ENCODE measurements at regions not wholly inside any gene's neighbourhood (a gene's known extent, or its start where the extent isn't known, plus 50 kb on each side); places are given as distances from the start of the nearest gene placed in this dataset.

- no peaks in the 10 kb centered on the region for H3K4me1 ChIP-seq (ENCODE audit: insufficient read depth, low read length)
- FAIRE-seq: no peak
- no peaks in the 10 kb centered on the region for H4K20me1 ChIP-seq (ENCODE audit: insufficient read depth, low read length)
- H3K79me2 ChIP-seq (ENCODE audit: insufficient read depth, low read length): no peaks in the 10 kb centered on the region
- Mint-ChIP-seq H3K9me3 (ENCODE audit: unreplicated experiment) (peaks cover 4% of the 10 kb centered on the region), H3K4me3 (ENCODE audit: unreplicated experiment) (no peak overlapping the region), H3K4me1 (ENCODE audit: low read depth, unreplicated experiment) (peaks cover 2% of the 10 kb centered on the region), H3K36me3 (ENCODE audit: low read depth, unreplicated experiment) (no peaks in the 10 kb centered on the region), H3K27ac (ENCODE audit: unreplicated experiment) (no peak overlapping the region), H3K27me3 (ENCODE audit: low read depth, unreplicated experiment) (peaks cover 16% of the 10 kb centered on the region)
- no peak overlapping the region for H3K9ac ChIP-seq (ENCODE audit: low read length)
- TF ChIP-seq EZH2 (IDR thresholded peaks at IDR 0.05; ENCODE audit: insufficient read depth, low read length): no peak
- TF ChIP-seq CTCF (IDR thresholded peaks at IDR 0.05; ENCODE audit: insufficient read depth, low read depth, low read length): no peak
- H2AFZ ChIP-seq (ENCODE audit: low read depth, low read length): no peak overlapping the region
- no peak overlapping the region for H3K27ac ChIP-seq (ENCODE audit: low read depth, low read length)
- DNase-seq (ENCODE audit: low read depth): no peak
- no peaks in the 10 kb centered on the region for H3K9me3 ChIP-seq (ENCODE audit: insufficient read depth, low read depth, low read length)
- H3K4me3 ChIP-seq (ENCODE audit: insufficient read depth, low read depth, low read length): no peak overlapping the region
- no peak overlapping the region for H3K4me2 ChIP-seq (ENCODE audit: low read length)
- H3K27me3 ChIP-seq (ENCODE audit: insufficient read depth, low read length): peaks cover 5% of the 10 kb centered on the region
- no peaks in the 10 kb centered on the region for H3K36me3 ChIP-seq (ENCODE audit: insufficient read depth, low read length)
These were observed 171.8 kb upstream of the WSCD1 start for GRCh38 chr17:5898406-5898805.

GRCh38 chr17:5899496-5900195, 170.5 kb upstream of the WSCD1 start:
- Mint-ChIP-seq H3K4me1 (ENCODE audit: low read depth, unreplicated experiment) (peaks cover 2% of the 10 kb centered on the region), H3K36me3 (ENCODE audit: low read depth, unreplicated experiment) (no peaks in the 10 kb centered on the region), H3K27ac (ENCODE audit: unreplicated experiment) (no peak overlapping the region), H3K4me3 (ENCODE audit: unreplicated experiment) (no peak overlapping the region), H3K27me3 (ENCODE audit: low read depth, unreplicated experiment) (peaks cover 14% of the 10 kb centered on the region), H3K9me3 (ENCODE audit: unreplicated experiment) (peaks cover 5% of the 10 kb centered on the region)
- Histone ChIP-seq H2AFZ (ENCODE audit: low read depth, low read length) (no peak overlapping the region), H3K36me3 (ENCODE audit: insufficient read depth, low read length) (no peaks in the 10 kb centered on the region), H4K20me1 (ENCODE audit: insufficient read depth, low read length) (no peaks in the 10 kb centered on the region), H3K4me2 (ENCODE audit: low read length) (no peak overlapping the region), H3K27ac (ENCODE audit: low read depth, low read length) (no peak overlapping the region), H3K9me3 (ENCODE audit: insufficient read depth, low read depth, low read length) (no peaks in the 10 kb centered on the region), H3K4me1 (ENCODE audit: insufficient read depth, low read length) (no peaks in the 10 kb centered on the region), H3K27me3 (ENCODE audit: insufficient read depth, low read length) (no peaks in the 10 kb centered on the region), H3K79me2 (ENCODE audit: insufficient read depth, low read length) (no peaks in the 10 kb centered on the region), H3K9ac (ENCODE audit: low read length) (no peak overlapping the region), H3K4me3 (ENCODE audit: insufficient read depth, low read depth, low read length) (no peak overlapping the region)
- TF ChIP-seq CTCF (IDR thresholded peaks at IDR 0.05; ENCODE audit: insufficient read depth, low read depth, low read length): no peak
- TF ChIP-seq EZH2 (IDR thresholded peaks at IDR 0.05; ENCODE audit: insufficient read depth, low read length): no peak
- no peak for FAIRE-seq
- no peak for DNase-seq (ENCODE audit: low read depth)

GRCh38 chr17:5901731-5902130, 168.4 kb upstream of the WSCD1 start:
- FAIRE-seq (no peak), DNase-seq (ENCODE audit: low read depth) (no peak)
- Mint-ChIP-seq H3K4me1 (ENCODE audit: low read depth, unreplicated experiment) (peaks cover 2% of the 10 kb centered on the region), H3K36me3 (ENCODE audit: low read depth, unreplicated experiment) (no peaks in the 10 kb centered on the region), H3K4me3 (ENCODE audit: unreplicated experiment) (no peak overlapping the region), H3K27me3 (ENCODE audit: low read depth, unreplicated experiment) (peaks cover 14% of the 10 kb centered on the region), H3K27ac (ENCODE audit: unreplicated experiment) (no peak overlapping the region), H3K9me3 (ENCODE audit: unreplicated experiment) (peaks cover 5% of the 10 kb centered on the region)
- Histone ChIP-seq H3K9me3 (ENCODE audit: insufficient read depth, low read depth, low read length) (no peaks in the 10 kb centered on the region), H3K4me1 (ENCODE audit: insufficient read depth, low read length) (no peaks in the 10 kb centered on the region), H4K20me1 (ENCODE audit: insufficient read depth, low read length) (no peaks in the 10 kb centered on the region), H3K9ac (ENCODE audit: low read length) (no peak overlapping the region), H3K4me3 (ENCODE audit: insufficient read depth, low read depth, low read length) (no peak overlapping the region), H3K79me2 (ENCODE audit: insufficient read depth, low read length) (no peaks in the 10 kb centered on the region), H2AFZ (ENCODE audit: low read depth, low read length) (no peak overlapping the region), H3K36me3 (ENCODE audit: insufficient read depth, low read length) (no peaks in the 10 kb centered on the region), H3K4me2 (ENCODE audit: low read length) (no peak overlapping the region), H3K27me3 (ENCODE audit: insufficient read depth, low read length) (no peaks in the 10 kb centered on the region), H3K27ac (ENCODE audit: low read depth, low read length) (no peak overlapping the region)
- no peak for TF ChIP-seq CTCF (IDR thresholded peaks at IDR 0.05; ENCODE audit: insufficient read depth, low read depth, low read length)
- TF ChIP-seq EZH2 (IDR thresholded peaks at IDR 0.05; ENCODE audit: insufficient read depth, low read length): no peak
